Prostate gland (tissue), 2 donors: ENCODE measurements at regions not wholly inside any gene's neighbourhood (a gene's known extent, or its start where the extent isn't known, plus 50 kb on each side); places are given as distances from the start of the nearest gene placed in this dataset.

Source experiments
- POLR2A ChIP-seq: fragments of 450-650 bp; IDR thresholded peaks from one replicate; pipeline ENCODE4 v1.6.1; 2016; ENCODE audit warnings: antibody characterized with exemption, mild to moderate bottlenecking
- POLR2AphosphoS5 ChIP-seq: sonication (generic); formaldehyde crosslinking; IDR thresholded peaks from one replicate; pipeline ENCODE4 v1.6.1; 2017; ENCODE audit warnings: antibody characterized with exemption
- TF ChIP-seq, protein P1 (sequence below), 4 experiments: fragments of 200-600 bp in 2 of 4; fragments of 450-650 bp in 2 of 4; sonication (generic) in 2 of 4; IDR thresholded peaks; 1 replicate in 3 of 4; 2 replicates in 1 of 4; pipeline ENCODE4 v1.5.1; 2016 to 2019; ENCODE audit warnings: antibody characterized with exemption in 4 of 4, mild to moderate bottlenecking in 2 of 4, moderate library complexity in 2 of 4

DNA sequence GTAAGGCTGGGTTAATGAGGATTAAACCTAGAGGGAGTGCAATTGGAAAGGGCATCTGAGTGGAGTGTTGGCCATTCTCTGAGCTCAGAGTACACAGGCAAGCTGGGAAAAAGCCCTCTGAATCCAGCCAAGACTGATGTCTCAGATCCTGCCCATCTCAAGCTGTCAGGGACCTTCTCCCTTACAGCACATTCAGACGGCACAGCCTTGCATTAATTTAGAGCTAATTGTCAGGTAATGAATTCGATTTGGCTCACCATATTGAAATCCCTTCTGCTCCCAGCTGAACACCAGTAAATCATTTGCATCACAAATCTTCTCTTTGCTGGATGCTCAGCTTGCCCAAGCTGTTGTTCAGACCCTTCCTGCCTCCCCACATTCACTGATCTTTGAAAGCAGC, 399.3 kb upstream of the PODXL start:
- TF ChIP-seq, protein P1, sequence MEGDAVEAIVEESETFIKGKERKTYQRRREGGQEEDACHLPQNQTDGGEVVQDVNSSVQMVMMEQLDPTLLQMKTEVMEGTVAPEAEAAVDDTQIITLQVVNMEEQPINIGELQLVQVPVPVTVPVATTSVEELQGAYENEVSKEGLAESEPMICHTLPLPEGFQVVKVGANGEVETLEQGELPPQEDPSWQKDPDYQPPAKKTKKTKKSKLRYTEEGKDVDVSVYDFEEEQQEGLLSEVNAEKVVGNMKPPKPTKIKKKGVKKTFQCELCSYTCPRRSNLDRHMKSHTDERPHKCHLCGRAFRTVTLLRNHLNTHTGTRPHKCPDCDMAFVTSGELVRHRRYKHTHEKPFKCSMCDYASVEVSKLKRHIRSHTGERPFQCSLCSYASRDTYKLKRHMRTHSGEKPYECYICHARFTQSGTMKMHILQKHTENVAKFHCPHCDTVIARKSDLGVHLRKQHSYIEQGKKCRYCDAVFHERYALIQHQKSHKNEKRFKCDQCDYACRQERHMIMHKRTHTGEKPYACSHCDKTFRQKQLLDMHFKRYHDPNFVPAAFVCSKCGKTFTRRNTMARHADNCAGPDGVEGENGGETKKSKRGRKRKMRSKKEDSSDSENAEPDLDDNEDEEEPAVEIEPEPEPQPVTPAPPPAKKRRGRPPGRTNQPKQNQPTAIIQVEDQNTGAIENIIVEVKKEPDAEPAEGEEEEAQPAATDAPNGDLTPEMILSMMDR (IDR thresholded peaks at IDR 0.05), result no peak
- no peak for TF ChIP-seq POLR2AphosphoS5
- TF ChIP-seq POLR2A, result no peak
